Transverse colon (tissue), 4 donors: ENCODE measurements at regions not wholly inside any gene's neighbourhood (a gene's known extent, or its start where the extent isn't known, plus 50 kb on each side); places are given as distances from the start of the nearest gene placed in this dataset.

Experiments
- DNase-seq: peaks from one replicate; pipeline ENCODE4 v3.0.0-alpha.2; 2019
- H3K27ac ChIP-seq, 4 donors: fragments of 200-600 bp; sonication (generic); 2 replicates each; pipeline ENCODE4 v1.5.1; 2016 to 2018; ENCODE audit warnings: inconsistent platforms in 4 of 4
- H3K27me3 ChIP-seq: fragments of 200-600 bp; sonication (generic); 2 replicates; pipeline ENCODE4 v1.5.1; 2017; ENCODE audit warnings: inconsistent platforms
- H3K36me3 ChIP-seq, 4 donors: fragments of 200-600 bp; sonication (generic); 2 replicates each; pipeline ENCODE4 v1.5.1; 2017 to 2019; ENCODE audit warnings: inconsistent platforms in 4 of 4
- H3K4me1 ChIP-seq, 4 donors: fragments of 200-600 bp; sonication (generic); 2 replicates each; pipeline ENCODE4 v1.5.1; 2017 to 2020; ENCODE audit warnings: inconsistent platforms in 4 of 4
- H3K4me3 ChIP-seq, 4 donors: fragments of 200-600 bp; sonication (generic); 1 replicate in 1 of 4; 2 replicates in 3 of 4; pipeline versions ENCODE4 v1.5.1 to v1.6.1; 2017 to 2019; ENCODE audit warnings: inconsistent platforms in 4 of 4
- H3K9me3 ChIP-seq, 2 donors: fragments of 200-600 bp; sonication (generic); 2 replicates each; pipeline ENCODE4 v1.5.1; 2017 to 2019; ENCODE audit warnings: inconsistent platforms in 2 of 2
- EP300 ChIP-seq: sonication (generic); formaldehyde crosslinking; IDR thresholded peaks from one replicate; pipeline ENCODE4 v1.6.1; 2017; ENCODE audit warnings: antibody characterized with exemption, low read depth
- POLR2A ChIP-seq: fragments of 450-650 bp; IDR thresholded peaks from one replicate; pipeline ENCODE4 v1.6.1; 2016; ENCODE audit warnings: antibody characterized with exemption, mild to moderate bottlenecking, moderate library complexity
- POLR2AphosphoS5 ChIP-seq, 3 donors: sonication (generic); formaldehyde crosslinking; IDR thresholded peaks; one replicate each; pipeline ENCODE4 v1.6.1; 2016; ENCODE audit warnings: antibody characterized with exemption in 3 of 3
- WGBS, 2 donors: methylation state at CpG; one replicate each; pipeline ENCODE4 v1.1.5; 2018; ENCODE audit warnings: low coverage in 1 of 2; 5-methylcytosine and 5-hydroxymethylcytosine counted together
- in situ Hi-C, 4 donors: fragments of 200-750 bp; cut with MboI; loops; one replicate each; pipeline versions ENCODE4 v1.15.0 to v1.15.1; 2017; ENCODE audit warnings: low sequenced_read_pairs in 3 of 4, low pct_ligation_motif_present in 1 of 4, low pct_unique_long_range_greater_than_20kb in 1 of 4
- intact Hi-C: fragments of 100-400 bp; cut with DNase I; formaldehyde crosslinking; loops from one replicate; pipeline ENCODE4 v1.15.1; 2023; ENCODE audit warnings: low total_unique reads
- TF ChIP-seq, protein P1 (sequence below), 5 experiments: fragments of 200-600 bp in 3 of 5; fragments of 450-650 bp in 2 of 5; sonication (generic) in 3 of 5; IDR thresholded peaks; 1 replicate in 2 of 5; 2 replicates in 3 of 5; pipeline ENCODE4 v1.5.1; 2016 to 2017; ENCODE audit warnings: antibody characterized with exemption in 5 of 5, inconsistent platforms in 3 of 5, mild to moderate bottlenecking in 2 of 5, moderate library complexity in 1 of 5

- intact Hi-C loops: no loop called here
- TF ChIP-seq EP300: no peak
- TF ChIP-seq, protein P1, sequence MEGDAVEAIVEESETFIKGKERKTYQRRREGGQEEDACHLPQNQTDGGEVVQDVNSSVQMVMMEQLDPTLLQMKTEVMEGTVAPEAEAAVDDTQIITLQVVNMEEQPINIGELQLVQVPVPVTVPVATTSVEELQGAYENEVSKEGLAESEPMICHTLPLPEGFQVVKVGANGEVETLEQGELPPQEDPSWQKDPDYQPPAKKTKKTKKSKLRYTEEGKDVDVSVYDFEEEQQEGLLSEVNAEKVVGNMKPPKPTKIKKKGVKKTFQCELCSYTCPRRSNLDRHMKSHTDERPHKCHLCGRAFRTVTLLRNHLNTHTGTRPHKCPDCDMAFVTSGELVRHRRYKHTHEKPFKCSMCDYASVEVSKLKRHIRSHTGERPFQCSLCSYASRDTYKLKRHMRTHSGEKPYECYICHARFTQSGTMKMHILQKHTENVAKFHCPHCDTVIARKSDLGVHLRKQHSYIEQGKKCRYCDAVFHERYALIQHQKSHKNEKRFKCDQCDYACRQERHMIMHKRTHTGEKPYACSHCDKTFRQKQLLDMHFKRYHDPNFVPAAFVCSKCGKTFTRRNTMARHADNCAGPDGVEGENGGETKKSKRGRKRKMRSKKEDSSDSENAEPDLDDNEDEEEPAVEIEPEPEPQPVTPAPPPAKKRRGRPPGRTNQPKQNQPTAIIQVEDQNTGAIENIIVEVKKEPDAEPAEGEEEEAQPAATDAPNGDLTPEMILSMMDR (IDR thresholded peaks at IDR 0.05): no peak
- no peak for TF ChIP-seq POLR2A
- in situ Hi-C loops: no loop called here
These were observed 194.2 kb upstream of the SLITRK2 start for GRCh38 chrX:145623453-145623852.

DNA sequence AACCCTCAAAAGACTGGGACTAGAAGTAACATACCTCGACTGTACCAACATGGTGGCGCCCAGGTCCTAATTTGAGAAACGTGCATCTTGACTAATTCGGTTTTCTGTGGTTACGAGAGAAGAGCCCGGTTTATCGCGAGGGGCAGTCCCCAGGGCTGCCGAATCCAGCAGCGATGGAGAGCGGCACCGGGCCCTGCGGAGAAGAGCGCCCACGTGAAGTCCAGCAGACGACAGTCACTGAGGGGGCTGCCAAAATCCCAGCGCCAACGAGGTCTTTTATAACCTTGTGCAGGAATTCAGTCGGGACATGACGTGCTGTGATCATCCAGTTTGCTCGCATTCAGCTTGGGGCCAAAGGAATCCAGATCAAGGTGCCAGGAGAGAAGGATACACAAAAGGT, 187.5 kb upstream of the SLITRK2 start:
- no peak for DNase-seq
- H3K9me3 ChIP-seq: no peaks in the 10 kb centered on the region
- TF ChIP-seq POLR2AphosphoS5 (IDR thresholded peaks at IDR 0.05): no peak
- TF ChIP-seq, protein P1 (IDR thresholded peaks at IDR 0.05): no peak
- no peak for TF ChIP-seq POLR2A
- no peak for TF ChIP-seq EP300
- H3K36me3 ChIP-seq: no peaks in the 10 kb centered on the region
- H3K27ac ChIP-seq: no peak overlapping the region
- H3K27me3 ChIP-seq: no peaks in the 10 kb centered on the region
- 90% methylated on average over 20 of the region's 21 CpGs; no CpG with 5 or more reads in 1 of the 2 donors for WGBS, 2 donors
- H3K4me3 ChIP-seq: no peak overlapping the region
- in situ Hi-C loops: no loop called here
- intact Hi-C loops: no loop called here
- no peaks in the 10 kb centered on the region for H3K4me1 ChIP-seq

More at GRCh38 chrX:145623453-145623852, 194.2 kb upstream of the SLITRK2 start:
- H3K36me3 ChIP-seq: no peaks in the 10 kb centered on the region
- DNase-seq: no peak
- WGBS, 2 donors: 97 to 100% methylated on average over 1 of the region's 1 CpG
- H3K4me1 ChIP-seq: no peaks in the 10 kb centered on the region
- H3K27me3 ChIP-seq: no peaks in the 10 kb centered on the region
- H3K4me3 ChIP-seq: no peak overlapping the region
- H3K9me3 ChIP-seq: no peaks in the 10 kb centered on the region
- H3K27ac ChIP-seq: no peak overlapping the region

GRCh38 chrX:145630806-145631435, 186.7 kb upstream of the SLITRK2 start:
- in situ Hi-C loops: no loop called here
- H3K4me1 ChIP-seq: no peaks in the 10 kb centered on the region
- WGBS, 2 donors: 92% methylated on average over 37 of the region's 40 CpGs; no CpG with 5 or more reads in 1 of the 2 donors

GRCh38 chrX:145631461-145631951, 186.1 kb upstream of the SLITRK2 start:
- Histone ChIP-seq H3K9me3 (no peaks in the 10 kb centered on the region), H3K4me3 (no peak overlapping the region), H3K36me3 (no peaks in the 10 kb centered on the region), H3K27ac (no peak overlapping the region), H3K4me1 (no peaks in the 10 kb centered on the region), H3K27me3 (no peaks in the 10 kb centered on the region)
- no peak for DNase-seq
- intact Hi-C loops: no loop called here
- WGBS, 2 donors: 94% methylated on average over 29 of the region's 29 CpGs; no CpG with 5 or more reads in 1 of the 2 donors
- TF ChIP-seq POLR2A: no peak
- no peak for TF ChIP-seq POLR2AphosphoS5 (IDR thresholded peaks at IDR 0.05)
- TF ChIP-seq EP300: no peak
- TF ChIP-seq, protein P1 (IDR thresholded peaks at IDR 0.05): no peak
- in situ Hi-C loops: no loop called here

More at GRCh38 chrX:145630806-145631435, 186.7 kb upstream of the SLITRK2 start:
- intact Hi-C loops: no loop called here
- Histone ChIP-seq H3K9me3 (no peaks in the 10 kb centered on the region), H3K27me3 (no peaks in the 10 kb centered on the region), H3K36me3 (no peaks in the 10 kb centered on the region), H3K4me3 (no peak overlapping the region), H3K27ac (no peak overlapping the region)
- TF ChIP-seq POLR2AphosphoS5 (IDR thresholded peaks at IDR 0.05): no peak
- TF ChIP-seq, protein P1 (IDR thresholded peaks at IDR 0.05): no peak
- TF ChIP-seq EP300: no peak
- no peak for TF ChIP-seq POLR2A
- no peak for DNase-seq
